Neural cell (in vitro differentiated cells): ENCODE measurements at regions not wholly inside any gene's neighbourhood (a gene's known extent, or its start where the extent isn't known, plus 50 kb on each side); places are given as distances from the start of the nearest gene placed in this dataset.

Experiments used
- H2AFZ ChIP-seq: fragments of 200-600, 300-800 bp; sonication (generic), shearing (Covaris generic); 2 replicates; pipeline ENCODE4 v1.6.0; 2014; ENCODE audit warnings: low read depth, mild to moderate bottlenecking, antibody characterized with exemption, low read length, moderate library complexity
- H3F3A ChIP-seq: fragments of 200-600 bp; shearing (Covaris generic); 2 replicates; pipeline ENCODE4 v1.6.1; 2016; ENCODE audit warnings: mild to moderate bottlenecking, moderate library complexity, mixed read lengths, antibody characterized with exemption, low read length; ENCODE audit not compliant: insufficient read depth, poor library complexity, severe bottlenecking
- H3K27ac ChIP-seq: fragments of 200-600, 300-800 bp; sonication (generic), shearing (Covaris generic); 2 replicates; pipeline ENCODE4 v1.5.1; 2014; ENCODE audit warnings: mild to moderate bottlenecking, low read length, moderate library complexity
- H3K27me3 ChIP-seq: fragments of 300-800, 200-600 bp; sonication (generic), shearing (Covaris generic); 2 replicates; pipeline ENCODE4 v1.6.0; 2014; ENCODE audit warnings: mild to moderate bottlenecking, low read depth, low read length, moderate library complexity; ENCODE audit not compliant: insufficient read depth
- H3K36me3 ChIP-seq: fragments of 300-800, 200-600 bp; sonication (generic), shearing (Covaris generic); 2 replicates; pipeline ENCODE4 v1.5.1; 2014; ENCODE audit warnings: mild to moderate bottlenecking, antibody characterized with exemption, low read length, moderate library complexity; ENCODE audit not compliant: insufficient read depth
- H3K4me2 ChIP-seq: fragments of 300-800, 200-600 bp; sonication (generic), shearing (Covaris generic); 2 replicates; pipeline ENCODE4 v1.6.0; 2014; ENCODE audit warnings: mild to moderate bottlenecking, low read length
- H3K4me3 ChIP-seq: fragments of 300-800, 200-600 bp; sonication (generic), shearing (Covaris generic); 2 replicates; pipeline ENCODE4 v1.5.1; 2014; ENCODE audit warnings: mild to moderate bottlenecking, low read length, moderate library complexity
- H3K79me2 ChIP-seq: fragments of 200-600 bp; shearing (Covaris generic); replicated peaks from 2 replicates; pipeline ENCODE4 v1.6.0; 2014; ENCODE audit warnings: mild to moderate bottlenecking, low read length, moderate library complexity; ENCODE audit not compliant: insufficient read depth
- H3K9ac ChIP-seq: fragments of 300-800, 200-600 bp; sonication (generic), shearing (Covaris generic); 2 replicates; pipeline ENCODE4 v1.6.1; 2016; ENCODE audit warnings: mild to moderate bottlenecking, low read length, mixed read lengths
- H3K9me2 ChIP-seq: fragments of 200-600 bp; shearing (Covaris generic); 2 replicates; pipeline ENCODE4 v1.6.1; 2016; ENCODE audit warnings: mild to moderate bottlenecking, low read length, mixed read lengths; ENCODE audit not compliant: insufficient read depth
- H3K9me3 ChIP-seq: fragments of 200-600, 300-800 bp; sonication (generic), shearing (Covaris generic); 2 replicates; pipeline ENCODE4 v1.6.1; 2016; ENCODE audit warnings: mild to moderate bottlenecking, mixed run types, low read length, moderate library complexity, mixed read lengths
- H4K20me1 ChIP-seq: fragments of 200-600 bp; shearing (Covaris generic); 2 replicates; pipeline ENCODE4 v1.6.1; 2016; ENCODE audit warnings: mild to moderate bottlenecking, mixed run types; ENCODE audit not compliant: insufficient read depth
- CTCF ChIP-seq: fragments of 450-650 bp; IDR thresholded peaks from 2 replicates; pipeline ENCODE4 v1.5.1; 2014; ENCODE audit warnings: antibody characterized with exemption, mild to moderate bottlenecking, moderate library complexity; ENCODE audit not compliant: poor library complexity, severe bottlenecking
- EP300 ChIP-seq: fragments of 450-650 bp; conservative IDR thresholded peaks from 2 replicates; pipeline ENCODE4 v1.6.1; 2014; ENCODE audit warnings: antibody characterized with exemption, mild to moderate bottlenecking, moderate library complexity; ENCODE audit not compliant: poor library complexity, severe bottlenecking
- EZH2 ChIP-seq: fragments of 200-600, 300-800 bp; shearing (Covaris generic), sonication (generic); IDR thresholded peaks from 2 replicates; pipeline ENCODE4 v1.6.1; 2014; ENCODE audit warnings: antibody characterized with exemption, low read length, borderline replicate concordance, mild to moderate bottlenecking; ENCODE audit not compliant: insufficient read depth, poor library complexity, severe bottlenecking
- MXI1 ChIP-seq: fragments of 450-650 bp; conservative IDR thresholded peaks from 2 replicates; pipeline ENCODE4 v1.6.1; 2014; ENCODE audit warnings: antibody characterized with exemption, mild to moderate bottlenecking; ENCODE audit not compliant: poor library complexity, severe bottlenecking
- POLR2AphosphoS5 ChIP-seq: IDR thresholded peaks from 2 replicates; pipeline ENCODE4 v1.6.1; 2012
- RAD21 ChIP-seq: fragments of 450-650 bp; conservative IDR thresholded peaks from 2 replicates; pipeline ENCODE4 v1.6.1; 2014; ENCODE audit warnings: antibody characterized with exemption, mild to moderate bottlenecking, moderate library complexity
- REST ChIP-seq: IDR thresholded peaks from 2 replicates; pipeline ENCODE4 v1.6.1; 2012; ENCODE audit warnings: borderline replicate concordance
- SMC3 ChIP-seq: fragments of 450-650 bp; conservative IDR thresholded peaks from 2 replicates; pipeline ENCODE4 v1.6.1; 2014; ENCODE audit warnings: antibody characterized with exemption, mild to moderate bottlenecking, moderate library complexity; ENCODE audit not compliant: poor library complexity

- peak overlapping the region; percentile 9 for H3K27ac ChIP-seq
- H4K20me1 ChIP-seq: no peaks in the 10 kb centered on the region
- no peak overlapping the region for H2AFZ ChIP-seq
- no peaks in the 10 kb centered on the region for H3K36me3 ChIP-seq
- H3K27me3 ChIP-seq: no peaks in the 10 kb centered on the region
- H3K9me3 ChIP-seq: no peaks in the 10 kb centered on the region
- no peak for TF ChIP-seq RAD21
- TF ChIP-seq REST: no peak
- TF ChIP-seq POLR2AphosphoS5: no peak
- TF ChIP-seq EZH2: no peak
- TF ChIP-seq CTCF: no peak
- TF ChIP-seq MXI1: no peak
- TF ChIP-seq EP300: no peak
- no peak overlapping the region for H3K9ac ChIP-seq
- H3K4me2 ChIP-seq: no peak overlapping the region
- no peaks in the 10 kb centered on the region for H3K79me2 ChIP-seq
- peaks cover 2% of the 10 kb centered on the region for H3F3A ChIP-seq
- H3K9me2 ChIP-seq: no peaks in the 10 kb centered on the region
- peak overlapping the region; percentile 16 for H3K4me3 ChIP-seq
Observed at GRCh38 chr1:113243529-113243928, 146.8 kb upstream of the MAGI3 start.

DNA sequence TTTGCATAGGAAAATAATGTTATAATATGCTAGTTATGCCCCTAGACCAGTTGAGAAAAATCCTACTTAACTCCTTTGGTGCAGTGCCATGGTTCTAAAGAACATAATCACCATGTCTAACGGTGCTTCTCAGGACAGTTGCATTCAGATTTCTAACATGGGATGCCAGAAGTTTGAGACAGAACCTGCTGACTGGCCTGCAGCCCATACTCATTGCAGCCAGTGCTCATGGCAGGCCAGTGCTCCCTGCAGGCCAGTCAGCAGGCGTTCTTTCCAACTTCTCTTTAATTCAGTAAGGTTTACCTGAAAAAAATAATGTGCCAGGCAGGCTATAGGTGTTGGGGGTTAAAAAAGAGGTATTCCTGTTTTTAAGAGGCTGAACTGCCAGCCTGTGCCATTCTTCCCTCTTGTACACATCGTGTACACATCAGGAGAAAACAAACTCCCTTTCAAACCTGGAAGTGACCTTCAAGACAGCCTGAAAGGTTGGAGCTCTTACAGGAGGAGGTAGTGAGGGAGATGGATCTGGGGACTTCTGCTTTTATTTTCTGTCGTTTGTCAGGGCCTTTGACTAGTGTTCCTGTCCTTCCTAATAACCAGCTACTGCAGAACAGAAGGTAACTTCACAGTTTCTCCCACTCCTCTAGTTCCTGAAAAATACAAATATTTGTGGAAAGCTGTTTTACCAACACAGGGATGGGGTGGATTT, 146.0 kb upstream of the MAGI3 start:
- no peak overlapping the region for H3K9ac ChIP-seq
- no peaks in the 10 kb centered on the region for H4K20me1 ChIP-seq
- H3F3A ChIP-seq: peaks cover 2% of the 10 kb centered on the region
- no peaks in the 10 kb centered on the region for H3K27me3 ChIP-seq
- H3K36me3 ChIP-seq: no peaks in the 10 kb centered on the region
- H3K9me3 ChIP-seq: no peaks in the 10 kb centered on the region
- peak overlapping the region; percentile 9 for H3K27ac ChIP-seq
- H2AFZ ChIP-seq: no peak overlapping the region
- H3K79me2 ChIP-seq: no peaks in the 10 kb centered on the region
- no peak overlapping the region for H3K4me3 ChIP-seq
- no peak overlapping the region for H3K4me2 ChIP-seq
- no peaks in the 10 kb centered on the region for H3K9me2 ChIP-seq
- TF ChIP-seq POLR2AphosphoS5: no peak

GRCh38 chr1:113245252-113245651, 145.1 kb upstream of the MAGI3 start:
- H3K9me2 ChIP-seq: no peaks in the 10 kb centered on the region
- no peak overlapping the region for H3K4me3 ChIP-seq
- H3K27me3 ChIP-seq: no peaks in the 10 kb centered on the region
- no peaks in the 10 kb centered on the region for H4K20me1 ChIP-seq
- H3K79me2 ChIP-seq: no peaks in the 10 kb centered on the region
- H2AFZ ChIP-seq: no peak overlapping the region
- H3F3A ChIP-seq: peaks cover 2% of the 10 kb centered on the region
- H3K27ac ChIP-seq: no peak overlapping the region
- no peak overlapping the region for H3K9ac ChIP-seq
- H3K4me2 ChIP-seq: no peak overlapping the region
- TF ChIP-seq RAD21: no peak
- no peak for TF ChIP-seq MXI1
- TF ChIP-seq EZH2: no peak
- no peak for TF ChIP-seq POLR2AphosphoS5
- no peak for TF ChIP-seq CTCF
- TF ChIP-seq SMC3: no peak
- TF ChIP-seq EP300: no peak
- TF ChIP-seq REST: no peak
- no peaks in the 10 kb centered on the region for H3K36me3 ChIP-seq
- no peaks in the 10 kb centered on the region for H3K9me3 ChIP-seq
